Neuron (in vitro differentiated cells): ENCODE measurements at regions not wholly inside any gene's neighbourhood (a gene's known extent, or its start where the extent isn't known, plus 50 kb on each side); places are given as distances from the start of the nearest gene placed in this dataset.

ENCODE experiments used
- H2AFZ ChIP-seq: one replicate; pipeline ENCODE4 v1.6.1; 2013; ENCODE audit warnings: low read depth, mild to moderate bottlenecking, inconsistent platforms, low read length, moderate library complexity
- H3K27me3 ChIP-seq: one replicate; pipeline ENCODE4 v1.6.1; 2013; ENCODE audit warnings: low read length; ENCODE audit not compliant: insufficient read depth
- H3K36me3 ChIP-seq: one replicate; pipeline ENCODE4 v1.6.1; 2013; ENCODE audit warnings: low read length; ENCODE audit not compliant: insufficient read depth
- H3K4me1 ChIP-seq: one replicate; pipeline ENCODE4 v1.6.1; 2013; ENCODE audit warnings: low read length; ENCODE audit not compliant: insufficient read depth
- H3K4me3 ChIP-seq: 2 replicates; pipeline ENCODE4 v1.5.1; 2013; ENCODE audit warnings: mild to moderate bottlenecking, low read length, moderate library complexity
- H3K9me3 ChIP-seq: one replicate; pipeline ENCODE4 v1.6.1; 2013; ENCODE audit warnings: low read length

DNA sequence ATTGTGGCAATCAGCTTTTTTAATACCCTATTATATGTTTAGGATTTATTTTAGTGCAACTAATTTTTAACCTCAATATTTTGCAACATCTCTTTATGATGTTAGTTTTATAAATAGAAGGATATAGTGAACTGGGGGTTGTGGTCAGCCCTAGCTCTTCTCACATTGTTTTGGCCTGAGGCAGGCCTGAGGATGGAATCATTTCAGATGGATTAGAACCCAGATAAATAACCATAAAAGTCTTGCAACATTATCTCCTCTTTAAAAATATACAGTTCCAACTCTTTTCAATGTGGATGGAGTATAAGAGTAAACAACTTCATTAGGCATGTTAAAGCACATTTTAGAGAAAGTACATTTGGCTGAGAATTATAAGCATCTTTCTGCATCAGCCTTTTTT lies 522.7 kb downstream of the NR2F1-AS1 start:
- H3K4me3 ChIP-seq = no peak overlapping the region
- H2AFZ ChIP-seq = no peak overlapping the region
- H3K4me1 ChIP-seq = peaks cover 2% of the 10 kb centered on the region
- no peaks in the 10 kb centered on the region for H3K27me3 ChIP-seq
- H3K36me3 ChIP-seq = no peaks in the 10 kb centered on the region
- no peaks in the 10 kb centered on the region for H3K9me3 ChIP-seq

DNA sequence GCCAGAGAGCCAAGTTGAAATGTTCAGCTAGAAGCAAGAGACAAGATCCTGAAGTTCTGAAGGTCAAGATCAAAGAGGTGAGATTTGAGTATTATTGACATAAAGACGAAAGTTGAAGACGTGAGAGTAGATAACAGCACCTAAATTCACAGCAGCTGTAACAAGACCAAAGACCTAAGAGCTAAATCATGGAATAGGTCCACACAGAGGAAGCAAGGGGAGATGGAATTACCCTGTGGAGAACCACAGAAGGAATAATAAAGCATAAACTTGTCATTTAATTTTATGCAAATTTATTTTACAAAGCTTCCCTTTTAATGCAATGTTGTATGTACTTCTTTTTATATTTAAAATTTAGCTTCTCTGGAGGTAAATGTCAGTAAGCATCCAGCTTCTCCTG lies 523.7 kb downstream of the NR2F1-AS1 start:
- Histone ChIP-seq H3K36me3 (no peaks in the 10 kb centered on the region), H3K9me3 (no peaks in the 10 kb centered on the region), H3K4me3 (no peak overlapping the region), H2AFZ (no peak overlapping the region), H3K4me1 (peaks cover 2% of the 10 kb centered on the region), H3K27me3 (no peaks in the 10 kb centered on the region)

GRCh38 chr5:93055971-93056370 lies 525.0 kb downstream of the NR2F1-AS1 start:
- Histone ChIP-seq H2AFZ (no peak overlapping the region), H3K36me3 (no peaks in the 10 kb centered on the region), H3K4me3 (no peak overlapping the region), H3K9me3 (no peaks in the 10 kb centered on the region), H3K27me3 (no peaks in the 10 kb centered on the region), H3K4me1 (peaks cover 2% of the 10 kb centered on the region)

GRCh38 chr5:93055561-93055960 lies 525.5 kb downstream of the NR2F1-AS1 start:
- H2AFZ ChIP-seq = no peak overlapping the region
- no peaks in the 10 kb centered on the region for H3K36me3 ChIP-seq

DNA sequence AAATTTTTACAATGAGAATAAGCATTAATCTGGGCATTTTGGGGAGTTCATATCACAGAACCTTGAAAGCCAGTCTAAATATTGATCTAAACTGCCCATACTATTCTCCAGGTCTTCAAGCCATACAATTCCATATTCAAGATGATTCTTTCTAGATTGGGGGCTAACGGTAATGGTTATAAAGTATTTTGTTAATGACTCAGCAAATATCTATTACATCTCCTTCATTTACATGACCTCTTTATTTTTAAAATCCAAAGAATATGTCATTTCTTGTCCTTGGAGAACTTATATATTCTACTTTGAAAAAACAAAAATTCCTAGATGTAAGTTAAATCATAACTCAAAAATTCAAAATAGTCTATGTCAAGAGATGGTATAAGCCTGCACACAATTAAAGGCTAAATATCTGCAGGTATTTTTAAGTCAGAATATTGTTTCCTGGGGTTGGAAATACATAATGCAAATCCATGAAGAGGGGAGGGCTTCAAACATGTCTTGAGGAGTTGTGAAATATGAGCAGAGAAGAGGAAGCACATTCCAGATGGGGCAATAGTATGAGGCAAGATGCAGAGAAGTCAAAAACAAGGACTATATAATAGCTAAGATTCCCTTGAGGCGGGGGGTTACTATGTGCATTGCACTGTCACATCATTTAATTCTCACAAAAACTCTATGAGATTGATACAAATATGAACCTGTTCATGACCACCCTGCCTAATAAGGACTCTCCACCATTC lies 526.4 kb downstream of the NR2F1-AS1 start:
- Histone ChIP-seq H3K4me3 (no peak overlapping the region), H3K9me3 (no peaks in the 10 kb centered on the region), H3K27me3 (no peaks in the 10 kb centered on the region)

More at GRCh38 chr5:93055561-93055960, 525.5 kb downstream of the NR2F1-AS1 start:
- Histone ChIP-seq H3K4me3 (no peak overlapping the region), H3K4me1 (peaks cover 2% of the 10 kb centered on the region), H3K9me3 (no peaks in the 10 kb centered on the region), H3K27me3 (no peaks in the 10 kb centered on the region)

DNA sequence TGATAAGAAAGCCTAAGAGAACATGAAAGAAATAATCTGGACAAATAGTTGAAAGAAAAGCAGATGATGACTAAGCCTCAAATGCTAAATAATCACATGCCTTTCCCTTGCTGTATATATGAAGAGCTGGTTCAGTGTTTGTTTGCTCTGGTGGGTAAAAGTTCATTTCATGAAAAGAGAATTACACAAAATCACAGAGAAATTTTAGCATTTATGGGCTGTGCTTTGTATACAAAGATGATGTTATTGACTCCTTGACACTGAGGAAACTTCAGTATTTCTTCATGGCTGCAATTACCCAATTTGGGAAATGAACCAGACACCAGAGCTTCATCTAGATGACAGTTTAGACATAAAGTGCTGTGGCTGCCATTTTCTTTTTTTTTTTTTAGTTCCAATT lies 527.2 kb downstream of the NR2F1-AS1 start:
- H3K36me3 ChIP-seq = no peaks in the 10 kb centered on the region
- H3K27me3 ChIP-seq = no peaks in the 10 kb centered on the region
- H3K9me3 ChIP-seq = no peaks in the 10 kb centered on the region
- no peak overlapping the region for H2AFZ ChIP-seq
- no peak overlapping the region for H3K4me3 ChIP-seq
- H3K4me1 ChIP-seq = peaks cover 2% of the 10 kb centered on the region

More for the DNA sequence above, 526.4 kb downstream of the NR2F1-AS1 start:
- peaks cover 2% of the 10 kb centered on the region for H3K4me1 ChIP-seq
- no peak overlapping the region for H2AFZ ChIP-seq
- no peaks in the 10 kb centered on the region for H3K36me3 ChIP-seq

GRCh38 chr5:93048858-93049257 lies 532.2 kb downstream of the NR2F1-AS1 start:
- Histone ChIP-seq H3K9me3 (no peaks in the 10 kb centered on the region), H3K4me3 (no peak overlapping the region), H3K27me3 (no peaks in the 10 kb centered on the region), H2AFZ (no peak overlapping the region), H3K4me1 (peaks cover under 1% of the 10 kb centered on the region), H3K36me3 (no peaks in the 10 kb centered on the region)

- Histone ChIP-seq H3K36me3 (no peaks in the 10 kb centered on the region), H3K4me3 (no peak overlapping the region), H3K9me3 (no peaks in the 10 kb centered on the region), H2AFZ (no peak overlapping the region), H3K27me3 (no peaks in the 10 kb centered on the region), H3K4me1 (no peaks in the 10 kb centered on the region)
Observed at GRCh38 chr5:93044859-93045666, 536.0 kb downstream of the NR2F1-AS1 start.

GRCh38 chr5:93039888-93040287 lies 541.1 kb downstream of the NR2F1-AS1 start:
- H3K27me3 ChIP-seq = no peaks in the 10 kb centered on the region
- no peaks in the 10 kb centered on the region for H3K36me3 ChIP-seq
- H3K4me3 ChIP-seq = no peak overlapping the region

DNA sequence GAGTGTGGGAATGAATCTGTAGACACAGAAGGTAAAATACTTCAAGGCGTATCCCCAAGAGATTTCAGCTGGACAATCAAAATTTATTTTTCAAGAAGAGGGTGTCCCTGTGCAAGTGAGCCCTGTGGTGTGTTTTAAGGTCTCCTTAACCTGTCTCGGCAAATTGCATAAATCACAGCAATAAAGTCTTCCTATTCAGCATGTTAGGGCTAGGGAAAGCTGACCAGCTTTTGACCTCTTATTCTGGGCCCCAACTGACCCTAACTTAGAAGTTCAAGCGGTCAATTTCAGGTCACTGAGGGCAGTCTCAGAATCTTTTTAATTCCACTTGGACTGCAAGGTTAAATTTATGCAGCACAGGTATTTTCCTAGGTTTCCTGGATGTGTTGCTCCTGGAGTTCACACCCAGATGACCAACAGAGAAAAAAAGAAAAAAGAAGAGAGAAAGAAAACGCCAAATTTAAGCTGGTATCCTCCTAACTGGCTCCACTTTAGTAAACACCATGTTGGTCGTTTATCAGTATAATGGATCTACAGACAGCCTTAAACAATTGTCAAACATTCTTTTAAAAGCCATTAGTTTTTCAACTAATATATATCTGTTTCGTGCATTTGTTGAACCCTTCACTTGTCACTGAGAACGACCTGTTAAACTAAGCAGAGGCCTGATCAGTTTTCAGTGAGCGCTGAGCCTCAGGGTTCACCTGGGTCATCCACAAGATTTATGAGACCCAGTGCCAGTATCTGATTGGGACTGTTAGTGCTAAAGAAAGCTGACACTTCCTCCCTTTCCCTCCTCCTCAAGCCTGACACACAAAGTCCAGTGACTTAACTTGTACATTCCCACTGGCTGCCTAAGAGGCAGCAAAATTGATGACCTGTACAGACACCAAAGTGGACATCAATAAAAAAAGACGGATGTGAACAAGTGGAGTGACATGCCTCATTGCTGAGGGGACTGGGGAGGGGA lies 546.1 kb downstream of the NR2F1-AS1 start:
- Histone ChIP-seq H3K36me3 (no peaks in the 10 kb centered on the region), H3K4me1 (peaks cover 6% of the 10 kb centered on the region), H3K4me3 (no peak overlapping the region), H3K9me3 (no peaks in the 10 kb centered on the region), H2AFZ (no peak overlapping the region), H3K27me3 (no peaks in the 10 kb centered on the region)

More at GRCh38 chr5:93039888-93040287, 541.1 kb downstream of the NR2F1-AS1 start:
- Histone ChIP-seq H3K9me3 (no peaks in the 10 kb centered on the region), H3K4me1 (peaks cover 3% of the 10 kb centered on the region), H2AFZ (no peak overlapping the region)

- Histone ChIP-seq H2AFZ (no peak overlapping the region), H3K4me3 (no peak overlapping the region), H3K4me1 (no peaks in the 10 kb centered on the region), H3K36me3 (no peaks in the 10 kb centered on the region), H3K9me3 (no peaks in the 10 kb centered on the region), H3K27me3 (no peaks in the 10 kb centered on the region)
Observed at GRCh38 chr5:93022796-93023447, 558.1 kb downstream of the NR2F1-AS1 start.

- H3K27me3 ChIP-seq = no peaks in the 10 kb centered on the region
- H3K4me3 ChIP-seq = no peak overlapping the region
- no peaks in the 10 kb centered on the region for H3K9me3 ChIP-seq
- no peaks in the 10 kb centered on the region for H3K4me1 ChIP-seq
- no peak overlapping the region for H2AFZ ChIP-seq
- no peaks in the 10 kb centered on the region for H3K36me3 ChIP-seq
Observed at GRCh38 chr5:93022211-93022610, 558.8 kb downstream of the NR2F1-AS1 start.
